IMR-90 (cell line): ENCODE measurements at regions not wholly inside any gene's neighbourhood (a gene's known extent, or its start where the extent isn't known, plus 50 kb on each side); places are given as distances from the start of the nearest gene placed in this dataset.

ENCODE experiments used
- BHLHE40 ChIP-seq: fragments of 150-350 bp; IDR thresholded peaks from 2 replicates; pipeline ENCODE4 v1.6.1; 2016; ENCODE audit warnings: mild to moderate bottlenecking, low read depth, low read length
- CHD1 ChIP-seq: IDR thresholded peaks from 2 replicates; pipeline ENCODE4 v1.6.1; 2012; ENCODE audit warnings: low read depth, low read length, improper control_type of control experiment
- ELK1 ChIP-seq: fragments of 150-350 bp; IDR thresholded peaks from 2 replicates; pipeline ENCODE4 v1.6.1; 2016; ENCODE audit warnings: low read depth, mild to moderate bottlenecking, low read length, moderate library complexity, borderline replicate concordance
- POLR2A ChIP-seq: IDR thresholded peaks from 2 replicates; pipeline ENCODE4 v1.6.1; 2012; ENCODE audit warnings: mild to moderate bottlenecking, low read depth, low read length
- RAD21 ChIP-seq: IDR thresholded peaks from 2 replicates; pipeline ENCODE4 v1.6.1; 2012; ENCODE audit warnings: low read length, improper control_type of control experiment
- USF2 ChIP-seq: fragments of 150-350 bp; IDR thresholded peaks from 2 replicates; pipeline ENCODE4 v1.6.1; 2017; ENCODE audit warnings: mild to moderate bottlenecking, antibody characterized with exemption, low read length, low read depth
- TF ChIP-seq, protein P1 (sequence below): conservative IDR thresholded peaks from 2 replicates; pipeline ENCODE4 v1.5.1; 2012; ENCODE audit warnings: mild to moderate bottlenecking, low read depth, low read length, improper control_type of control experiment

GRCh38 chr4:160604541-160604940, 1501.7 kb downstream of the RAPGEF2 start:
- TF ChIP-seq, protein P1, sequence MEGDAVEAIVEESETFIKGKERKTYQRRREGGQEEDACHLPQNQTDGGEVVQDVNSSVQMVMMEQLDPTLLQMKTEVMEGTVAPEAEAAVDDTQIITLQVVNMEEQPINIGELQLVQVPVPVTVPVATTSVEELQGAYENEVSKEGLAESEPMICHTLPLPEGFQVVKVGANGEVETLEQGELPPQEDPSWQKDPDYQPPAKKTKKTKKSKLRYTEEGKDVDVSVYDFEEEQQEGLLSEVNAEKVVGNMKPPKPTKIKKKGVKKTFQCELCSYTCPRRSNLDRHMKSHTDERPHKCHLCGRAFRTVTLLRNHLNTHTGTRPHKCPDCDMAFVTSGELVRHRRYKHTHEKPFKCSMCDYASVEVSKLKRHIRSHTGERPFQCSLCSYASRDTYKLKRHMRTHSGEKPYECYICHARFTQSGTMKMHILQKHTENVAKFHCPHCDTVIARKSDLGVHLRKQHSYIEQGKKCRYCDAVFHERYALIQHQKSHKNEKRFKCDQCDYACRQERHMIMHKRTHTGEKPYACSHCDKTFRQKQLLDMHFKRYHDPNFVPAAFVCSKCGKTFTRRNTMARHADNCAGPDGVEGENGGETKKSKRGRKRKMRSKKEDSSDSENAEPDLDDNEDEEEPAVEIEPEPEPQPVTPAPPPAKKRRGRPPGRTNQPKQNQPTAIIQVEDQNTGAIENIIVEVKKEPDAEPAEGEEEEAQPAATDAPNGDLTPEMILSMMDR = no peak
- TF ChIP-seq USF2 = no peak
- no peak for TF ChIP-seq BHLHE40
- no peak for TF ChIP-seq RAD21
- TF ChIP-seq CHD1 = no peak
- no peak for TF ChIP-seq POLR2A
- no peak for TF ChIP-seq ELK1
